H1 (cell line): ENCODE measurements at regions not wholly inside any gene's neighbourhood (a gene's known extent, or its start where the extent isn't known, plus 50 kb on each side); places are given as distances from the start of the nearest gene placed in this dataset.

ENCODE experiments used
- CTCF ChIA-PET: fragments of 300-600 bp; sonication (Branson Sonifier 250); formaldehyde crosslinking; loops from one replicate; lab custom pipeline; 2021; ENCODE audit not compliant: partially characterized antibody; lab: Charles Lee
- POLR2A ChIA-PET: fragments of 300-600 bp; sonication (Branson Sonifier 250); formaldehyde crosslinking; loops from one replicate; lab custom pipeline; 2021; ENCODE audit warnings: inconsistent platforms; ENCODE audit not compliant: partially characterized antibody; lab: Charles Lee
- DNase-seq, 2 experiments: peaks; one replicate each; pipeline versions ENCODE4 v3.0.0 to v3.0.0-alpha.2; 2010 to 2022; ENCODE audit warnings: low spot score in 2 of 2, low read depth in 1 of 2, mixed read lengths in 1 of 2
- FAIRE-seq: peaks from 2 replicates; lab custom pipeline; 2011; peaks lifted over from hg19 to GRCh38; lab: Jason Lieb, UNC
- H2AFZ ChIP-seq: 2 replicates; pipeline ENCODE4 v1.8.1; 2012; ENCODE audit warnings: low read length, inconsistent platforms
- H2AK5ac ChIP-seq: 2 replicates; pipeline ENCODE4 v1.6.1; 2013; ENCODE audit warnings: low read depth, low read length
- H2BK120ac ChIP-seq: replicated peaks from 2 replicates; pipeline ENCODE3; 2013; ENCODE audit warnings: low read depth, low read length, inconsistent platforms
- H2BK12ac ChIP-seq: 2 replicates; pipeline ENCODE4 v1.6.1; 2013; ENCODE audit warnings: low read depth, low read length
- H2BK15ac ChIP-seq: 2 replicates; pipeline ENCODE4 v1.6.1; 2013; ENCODE audit warnings: low read length
- H2BK20ac ChIP-seq: 2 replicates; pipeline ENCODE4 v1.6.1; 2013; ENCODE audit warnings: low read length
- H2BK5ac ChIP-seq: 2 replicates; pipeline ENCODE4 v1.6.1; 2013; ENCODE audit warnings: low read depth, low read length
- H3K14ac ChIP-seq: 2 replicates; pipeline ENCODE4 v1.6.1; 2013; ENCODE audit warnings: inconsistent platforms; ENCODE audit not compliant: insufficient read length
- H3K18ac ChIP-seq: 2 replicates; pipeline ENCODE4 v1.6.1; 2013; ENCODE audit warnings: low read length; ENCODE audit errors: extremely low read depth
- H3K23ac ChIP-seq: 2 replicates; pipeline ENCODE4 v1.6.1; 2013; ENCODE audit warnings: inconsistent platforms; ENCODE audit not compliant: insufficient read length
- H3K23me2 ChIP-seq: 2 replicates; pipeline ENCODE4 v1.6.1; 2013; ENCODE audit warnings: low read depth, low read length
- H3K27ac ChIP-seq: 2 replicates; pipeline ENCODE4 v1.6.1; 2011; ENCODE audit warnings: low read depth, low read length, inconsistent platforms
- H3K27me3 ChIP-seq, 4 experiments: replicated peaks in 1 of 4; 1 replicate in 1 of 4; 2 replicates in 3 of 4; pipeline versions ENCODE4 v1.6.1 to v1.8.1; 2011 to 2013; ENCODE audit warnings: low read length in 3 of 4, mild to moderate bottlenecking in 3 of 4, inconsistent platforms in 2 of 4, mixed read lengths in 2 of 4, moderate library complexity in 1 of 4; ENCODE audit not compliant: control insufficient read depth in 3 of 4, insufficient read depth in 3 of 4; ENCODE audit errors: extremely low read depth in 1 of 4
- H3K36me3 ChIP-seq, 4 experiments: 2 replicates each; pipeline versions ENCODE4 v1.6.1 to v1.8.1; 2011 to 2013; ENCODE audit warnings: mild to moderate bottlenecking in 4 of 4, low read length in 3 of 4, moderate library complexity in 2 of 4, control low read depth in 1 of 4, inconsistent platforms in 1 of 4; ENCODE audit not compliant: insufficient read depth in 4 of 4, control insufficient read depth in 2 of 4
- H3K4ac ChIP-seq: replicated peaks from 2 replicates; pipeline ENCODE3; 2013; ENCODE audit warnings: low read length, low read depth, mixed read lengths, inconsistent platforms; ENCODE audit not compliant: insufficient read length
- H3K4me1 ChIP-seq, 4 experiments: replicated peaks in 1 of 4; 1 replicate in 1 of 4; 2 replicates in 3 of 4; pipeline versions ENCODE4 v1.6.1 to v1.8.1; 2011 to 2013; ENCODE audit warnings: low read length in 3 of 4, inconsistent platforms in 2 of 4, mixed read lengths in 1 of 4; ENCODE audit not compliant: insufficient read depth in 4 of 4, control insufficient read depth in 3 of 4
- H3K4me2 ChIP-seq, 2 experiments: 2 replicates each; pipeline versions ENCODE4 v1.6.1 to v1.8.1; 2011 to 2013; ENCODE audit warnings: low read depth in 2 of 2, low read length in 2 of 2, control low read depth in 1 of 2, inconsistent platforms in 1 of 2, mild to moderate bottlenecking in 1 of 2; ENCODE audit not compliant: insufficient read depth in 1 of 2
- H3K4me3 ChIP-seq, 4 experiments: fragments of 200-600, 300-600 bp in 1 of 4; sonication (generic), shearing (Covaris generic), sonication (Bioruptor Twin) in 1 of 4; 2 replicates each; pipeline versions ENCODE4 v1.5.1 to v1.8.1; 2011 to 2016; ENCODE audit warnings: low read length in 4 of 4, low read depth in 3 of 4, control low read depth in 2 of 4, inconsistent platforms in 2 of 4, mild to moderate bottlenecking in 2 of 4, mixed read lengths in 1 of 4, moderate library complexity in 1 of 4; ENCODE audit not compliant: insufficient read depth in 2 of 4; ENCODE audit errors: extremely low read depth in 1 of 4
- H3K56ac ChIP-seq: replicated peaks from 2 replicates; pipeline ENCODE3; 2013; ENCODE audit warnings: low read depth, mild to moderate bottlenecking, mixed read lengths, low read length, inconsistent platforms; ENCODE audit not compliant: insufficient read length
- H3K79me1 ChIP-seq: 2 replicates; pipeline ENCODE4 v1.6.1; 2013; ENCODE audit warnings: low read depth, low read length, control low read depth
- H3K79me2 ChIP-seq, 2 experiments: 2 replicates each; pipeline versions ENCODE4 v1.6.1 to v1.8.1; 2012 to 2013; ENCODE audit warnings: low read length in 2 of 2, mild to moderate bottlenecking in 2 of 2, inconsistent platforms in 1 of 2; ENCODE audit not compliant: insufficient read depth in 2 of 2, control insufficient read depth in 1 of 2
- H3K9ac ChIP-seq, 4 experiments: replicated peaks in 1 of 4; 1 replicate in 1 of 4; 2 replicates in 3 of 4; pipeline versions ENCODE4 v1.6.1 to v1.8.1; 2011 to 2013; ENCODE audit warnings: low read depth in 3 of 4, low read length in 3 of 4, control low read depth in 2 of 4, mild to moderate bottlenecking in 2 of 4, moderate library complexity in 2 of 4, inconsistent platforms in 1 of 4; ENCODE audit errors: extremely low read depth in 1 of 4
- H3K9me3 ChIP-seq, 2 experiments: 2 replicates each; pipeline versions ENCODE4 v1.6.1 to v1.8.1; 2012 to 2013; ENCODE audit warnings: mild to moderate bottlenecking in 2 of 2, moderate library complexity in 2 of 2, control low read depth in 1 of 2, inconsistent platforms in 1 of 2, low read depth in 1 of 2, low read length in 1 of 2, mixed read lengths in 1 of 2; ENCODE audit not compliant: insufficient read depth in 2 of 2
- H4K20me1 ChIP-seq, 2 experiments: replicated peaks in 1 of 2; 2 replicates each; pipeline versions ENCODE3 to v1.8.1; 2011 to 2013; ENCODE audit warnings: inconsistent platforms in 2 of 2, low read length in 2 of 2, mild to moderate bottlenecking in 1 of 2; ENCODE audit not compliant: insufficient read depth in 2 of 2, control insufficient read depth in 1 of 2
- H4K5ac ChIP-seq: 2 replicates; pipeline ENCODE4 v1.6.1; 2013; ENCODE audit warnings: low read length, low read depth, mixed read lengths, inconsistent platforms; ENCODE audit not compliant: insufficient read length
- H4K8ac ChIP-seq: 2 replicates; pipeline ENCODE4 v1.8.0; 2013; ENCODE audit warnings: mild to moderate bottlenecking, moderate library complexity, low read length, inconsistent platforms; ENCODE audit not compliant: insufficient read depth; ENCODE audit errors: extremely low read depth
- H4K91ac ChIP-seq: replicated peaks from 2 replicates; pipeline ENCODE3; 2013; ENCODE audit warnings: low read length, mixed read lengths, inconsistent platforms; ENCODE audit not compliant: insufficient read length
- ATF2 ChIP-seq: IDR thresholded peaks from 2 replicates; pipeline ENCODE4 v1.6.1; 2012; ENCODE audit warnings: low read length, inconsistent platforms
- FOSL1 ChIP-seq: IDR thresholded peaks from 2 replicates; pipeline ENCODE4 v1.6.1; 2011; ENCODE audit warnings: mild to moderate bottlenecking, low read depth, low read length, moderate library complexity; ENCODE audit not compliant: insufficient read depth
- KDM1A ChIP-seq: fragments of 200-600, 300-600 bp; sonication (generic); IDR thresholded peaks from 2 replicates; pipeline ENCODE4 v1.7.1; 2016; ENCODE audit warnings: mild to moderate bottlenecking, low read length, borderline replicate concordance
- NRF1 ChIP-seq: IDR thresholded peaks from 2 replicates; pipeline ENCODE4 v1.6.1; 2011; ENCODE audit warnings: mild to moderate bottlenecking, low read depth, low read length, improper control_type of control experiment
- RAD21 ChIP-seq, 2 experiments: IDR thresholded peaks in 1 of 2; conservative IDR thresholded peaks in 1 of 2; 2 replicates each; pipeline ENCODE4 v1.6.1; 2011; ENCODE audit warnings: low read depth in 2 of 2, low read length in 2 of 2, improper control_type of control experiment in 1 of 2, inconsistent platforms in 1 of 2, mild to moderate bottlenecking in 1 of 2, moderate library complexity in 1 of 2
- SIRT6 ChIP-seq: IDR thresholded peaks from one replicate; pipeline ENCODE4 v1.7.1; 2012; ENCODE audit warnings: low read length, inconsistent platforms
- SIX5 ChIP-seq: IDR thresholded peaks from 2 replicates; pipeline ENCODE4 v1.6.1; 2011; ENCODE audit warnings: mild to moderate bottlenecking, low read depth, low read length
- SP2 ChIP-seq: IDR thresholded peaks from 2 replicates; pipeline ENCODE4 v1.6.1; 2012; ENCODE audit warnings: mild to moderate bottlenecking, low read length, inconsistent platforms
- TCF12 ChIP-seq: IDR thresholded peaks from 2 replicates; pipeline ENCODE4 v1.6.1; 2011; ENCODE audit warnings: low read depth, mild to moderate bottlenecking, low read length
- USF2 ChIP-seq: IDR thresholded peaks from 2 replicates; pipeline ENCODE4 v1.6.1; 2011; ENCODE audit warnings: low read length, improper control_type of control experiment
- YY1 ChIP-seq: IDR thresholded peaks from 2 replicates; pipeline ENCODE4 v1.6.1; 2011; ENCODE audit warnings: low read depth, mild to moderate bottlenecking, low read length
- ZNF274 ChIP-seq: IDR thresholded peaks from 2 replicates; pipeline ENCODE4 v1.7.0; 2012; ENCODE audit warnings: low read length, borderline replicate concordance; ENCODE audit errors: extremely low read depth
- WGBS, 2 experiments: shearing (Covaris generic) in 1 of 2; methylation state at CpG; one replicate each; pipeline versions ENCODE4 v1.1.6 to v1.1.7; 2013 to 2015; ENCODE audit warnings: low lambda C conversion rate in 2 of 2, mixed read lengths in 2 of 2, inconsistent platforms in 1 of 2, low coverage in 1 of 2, missing lambda C conversion rate in 1 of 2; ENCODE audit not compliant: insufficient replicate concordance in 2 of 2, insufficient coverage in 1 of 2, insufficient read length in 1 of 2; ENCODE audit errors: extremely low coverage in 1 of 2, missing lambda C conversion rate in 1 of 2; 5-methylcytosine and 5-hydroxymethylcytosine counted together

- Histone ChIP-seq H3K27ac (no peak overlapping the region), H3K9me3 (no peaks in the 10 kb centered on the region), H2BK5ac (no peak overlapping the region), H3K18ac (no peak overlapping the region), H2BK12ac (no peak overlapping the region), H3K14ac (no peak overlapping the region), H2AK5ac (no peak overlapping the region), H3K4ac (no peak overlapping the region), H3K23ac (no peak overlapping the region), H3K4me1 (peaks cover 0 to 6% (median 0%) of the 10 kb centered on the region in 4 experiments; a peak in 2 of 7 replicates), H2BK20ac (no peak overlapping the region), H4K8ac (no peak overlapping the region), H2BK15ac (peak overlapping the region; percentile 31; the same call in 1 of the 2 replicates), H3K36me3 (no peaks in the 10 kb centered on the region), H2AFZ (no peak overlapping the region), H3K4me3 (no peak overlapping the region), H3K4me2 (no peak overlapping the region), H4K91ac (no peak overlapping the region), H4K5ac (no peak overlapping the region), H2BK120ac (no peak overlapping the region), H3K27me3 (no peaks in the 10 kb centered on the region), H3K79me1 (no peaks in the 10 kb centered on the region), H3K56ac (no peak overlapping the region), H3K79me2 (no peaks in the 10 kb centered on the region), H3K9ac (no peak overlapping the region), H4K20me1 (no peaks in the 10 kb centered on the region), H3K23me2 (no peaks in the 10 kb centered on the region; the same call in 1 of the 2 replicates)
- DNase-seq: no peak
- ChIA-PET POLR2A (interaction anchor here (1.4 kb wide), 1 partner anchor 18 kb away, joined by 3 read pairs; no protein-coding TSS in a partner anchor), CTCF (interaction anchor here (0.7 to 12.7 kb wide), 17 partner anchors 7 to 527 kb away, joined by 3 to 192 read pairs (median 6); no protein-coding TSS in a partner anchor)
- WGBS, 2 experiments: 94% methylated on average over 7 of the region's 7 CpGs; no CpG with 5 or more reads in 1 of the 2 experiments
- FAIRE-seq: no peak
- TF ChIP-seq FOSL1 (no peak), TCF12 (no peak), ZNF274 (no peak), USF2 (no peak), SIRT6 (no peak), RAD21 (IDR thresholded peaks at IDR 0.05 in 1 of 2, conservative IDR thresholded peaks at IDR 0.05 in 1 of 2; ENCODE audit: low read depth in 2 of 2, low read length in 2 of 2) (no peak), KDM1A (no peak), SP2 (no peak), SIX5 (no peak), ATF2 (no peak), YY1 (no peak), NRF1 (no peak)
Observed at GRCh38 chr2:37874470-37874869, 50.6 kb upstream of the RMDN2 start.
